Bronchial epithelial cell (primary cell): ENCODE measurements at regions not wholly inside any gene's neighbourhood (a gene's known extent, or its start where the extent isn't known, plus 50 kb on each side); places are given as distances from the start of the nearest gene placed in this dataset.

Experiments used
- DNase-seq: peaks from one replicate; pipeline ENCODE4 v3.0.0-alpha.2; 2010; ENCODE audit warnings: low read depth
- FAIRE-seq: peaks from 2 replicates; lab custom pipeline; 2011; peaks lifted over from hg19 to GRCh38; lab: Jason Lieb, UNC
- H3K27me3 ChIP-seq: 2 replicates; pipeline ENCODE4 v1.5.1; 2011; ENCODE audit warnings: low read length; ENCODE audit not compliant: control insufficient read depth, insufficient read depth
- H3K36me3 ChIP-seq: 2 replicates; pipeline ENCODE4 v1.5.1; 2011; ENCODE audit warnings: low read length; ENCODE audit not compliant: control insufficient read depth, insufficient read depth
- H3K4me3 ChIP-seq: 2 replicates; pipeline ENCODE4 v1.5.1; 2011; ENCODE audit warnings: mild to moderate bottlenecking, low read depth, low read length, control low read depth
- CTCF ChIP-seq: IDR thresholded peaks from 2 replicates; pipeline ENCODE4 v1.5.1; 2011; ENCODE audit warnings: mild to moderate bottlenecking, moderate library complexity, low read length, control low read depth, inconsistent platforms; ENCODE audit not compliant: insufficient read depth, severe bottlenecking

GRCh38 chr3:127356381-127356780 lies 68.5 kb upstream of the PRR20G start:
- no peak for DNase-seq
- no peak for FAIRE-seq
- Histone ChIP-seq H3K4me3 (no peak overlapping the region), H3K36me3 (no peaks in the 10 kb centered on the region), H3K27me3 (peaks cover 3% of the 10 kb centered on the region)
- TF ChIP-seq CTCF: no peak

- no peak for TF ChIP-seq CTCF
- Histone ChIP-seq H3K36me3 (no peaks in the 10 kb centered on the region), H3K4me3 (no peak overlapping the region), H3K27me3 (peaks cover 3% of the 10 kb centered on the region)
- DNase-seq: no peak
- FAIRE-seq: no peak
Measured at GRCh38 chr3:127354761-127355160, 66.9 kb upstream of the PRR20G start.

- no peak for TF ChIP-seq CTCF
- DNase-seq (no peak), FAIRE-seq (no peak)
- Histone ChIP-seq H3K4me3 (no peak overlapping the region), H3K27me3 (peaks cover 3% of the 10 kb centered on the region), H3K36me3 (no peaks in the 10 kb centered on the region)
Measured at GRCh38 chr3:127352612-127353011, 64.8 kb upstream of the PRR20G start.

DNA sequence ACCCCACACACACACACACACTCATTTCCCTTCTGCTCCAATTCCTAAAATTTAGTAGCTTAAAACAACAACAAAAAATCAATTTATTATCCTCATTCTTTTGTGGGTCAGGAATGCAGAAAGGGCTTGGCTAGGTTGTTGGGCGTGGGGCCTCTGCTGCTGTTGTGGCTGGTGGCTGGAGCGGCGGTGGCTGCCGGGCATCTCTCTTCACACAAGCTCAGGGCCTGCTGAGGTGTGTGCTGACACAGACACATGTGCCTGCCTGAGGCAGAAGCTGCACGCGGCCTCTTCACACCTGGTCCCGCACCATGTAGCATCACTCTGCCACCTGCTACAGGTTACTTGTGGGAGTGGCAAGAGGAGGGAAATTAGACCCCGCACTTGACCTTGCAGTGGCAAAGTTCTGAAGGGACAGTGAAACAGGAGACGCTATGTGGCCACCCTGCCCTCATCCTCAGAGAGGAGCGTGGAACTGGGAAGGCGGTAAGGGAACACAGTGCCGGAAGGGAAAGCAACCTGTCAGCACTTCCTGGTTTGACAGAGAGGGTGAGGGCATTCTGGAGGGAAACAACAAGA lies 64.0 kb upstream of the PRR20G start:
- peaks cover 3% of the 10 kb centered on the region for H3K27me3 ChIP-seq
- no peak overlapping the region for H3K4me3 ChIP-seq
- H3K36me3 ChIP-seq: no peaks in the 10 kb centered on the region
- DNase-seq (no peak), FAIRE-seq (no peak)
- TF ChIP-seq CTCF: no peak

DNA sequence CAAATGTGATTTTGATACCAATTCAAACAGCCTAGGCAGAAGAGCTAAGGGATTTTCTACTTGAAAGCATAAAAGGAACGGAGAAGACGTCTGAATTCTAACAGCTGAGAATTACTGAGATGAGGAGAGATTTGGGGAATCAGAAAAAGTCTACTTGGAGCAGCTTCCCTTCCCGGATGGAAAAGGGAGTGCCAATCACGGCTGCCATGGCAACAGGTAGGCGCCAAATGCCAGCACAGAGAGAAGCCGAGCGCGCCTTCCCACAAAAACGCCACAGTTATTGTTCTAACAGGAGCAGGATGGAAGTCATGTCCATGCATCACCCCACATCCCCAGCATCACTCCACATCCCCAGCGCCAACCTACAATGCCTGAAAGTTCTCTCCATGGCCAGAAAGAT lies 63.5 kb upstream of the PRR20G start:
- DNase-seq: no peak
- no peaks in the 10 kb centered on the region for H3K36me3 ChIP-seq
- no peak overlapping the region for H3K4me3 ChIP-seq
- no peak for TF ChIP-seq CTCF
- FAIRE-seq: no peak
- H3K27me3 ChIP-seq: peaks cover 3% of the 10 kb centered on the region
